SJSA1 (cell line): ENCODE measurements at regions not wholly inside any gene's neighbourhood (a gene's known extent, or its start where the extent isn't known, plus 50 kb on each side); places are given as distances from the start of the nearest gene placed in this dataset.
"Not testable (repeated sequence)": the region's sequence is repeated elsewhere in the genome, so short reads cannot be mapped to it uniquely, and the experiment has no call there.

Experiments used
- DNase-seq, 2 experiments: peaks; one replicate each; pipeline ENCODE4 v3.0.0-alpha.2; 2015 to 2020; ENCODE audit warnings: low spot score in 2 of 2, low read depth in 1 of 2
- H3K27ac ChIP-seq: fragments of 250-450 bp; sonication (Bioruptor Pico); 2 replicates; pipeline ENCODE4 v1.5.1; 2020; ENCODE audit warnings: mild to moderate bottlenecking, moderate library complexity
- H3K27me3 ChIP-seq: fragments of 250-450 bp; sonication (Bioruptor Pico); replicated peaks from 2 replicates; pipeline ENCODE4 v1.5.1; 2020; ENCODE audit warnings: mild to moderate bottlenecking, moderate library complexity
- H3K36me3 ChIP-seq: fragments of 250-450 bp; sonication (Bioruptor Pico); 2 replicates; pipeline ENCODE4 v1.5.1; 2020; ENCODE audit warnings: mild to moderate bottlenecking
- H3K4me1 ChIP-seq: fragments of 250-450 bp; sonication (Bioruptor Pico); replicated peaks from 2 replicates; pipeline ENCODE4 v1.6.1; 2021; ENCODE audit warnings: mild to moderate bottlenecking
- H3K4me3 ChIP-seq: fragments of 250-450 bp; sonication (Bioruptor Pico); 2 replicates; pipeline ENCODE4 v1.5.1; 2020; ENCODE audit warnings: mild to moderate bottlenecking
- H3K9me3 ChIP-seq: fragments of 250-450 bp; sonication (Bioruptor Pico); replicated peaks from 2 replicates; pipeline ENCODE4 v1.5.1; 2020; ENCODE audit warnings: mild to moderate bottlenecking

DNA sequence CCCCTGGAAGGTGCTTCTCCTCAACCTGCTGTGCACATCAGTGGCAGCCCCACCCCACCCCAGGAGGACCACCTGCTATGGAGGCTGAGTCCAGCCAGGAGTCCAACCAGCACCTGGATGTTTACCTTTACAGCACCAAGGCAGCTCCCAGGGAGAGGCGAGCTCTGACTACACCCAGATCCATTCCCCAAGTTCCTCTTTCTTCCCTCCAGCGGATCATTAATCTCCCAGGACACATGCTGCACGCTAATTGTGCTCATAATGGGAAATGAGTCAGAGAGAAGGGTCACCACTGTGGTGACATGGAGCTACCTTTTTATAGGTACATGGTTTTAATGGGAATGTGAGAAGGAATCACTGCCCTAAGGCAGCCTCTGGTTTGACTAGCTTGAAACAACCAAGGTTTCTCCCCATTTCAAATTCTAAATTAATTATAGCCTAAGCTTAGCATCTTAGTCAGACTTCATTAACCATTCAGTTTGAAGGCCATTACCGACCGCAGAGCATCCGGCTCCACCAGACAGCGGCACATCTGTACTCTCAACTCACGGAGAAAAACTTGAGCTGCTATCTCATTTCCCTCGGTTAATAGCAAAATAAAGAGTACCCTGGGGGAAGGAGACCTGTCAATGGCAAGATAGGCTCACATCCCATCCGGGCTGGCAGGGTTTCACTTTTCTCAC, 173.1 kb upstream of the GALNT2 start:
- Histone ChIP-seq H3K9me3 (no peaks in the 10 kb centered on the region), H3K36me3 (no peaks in the 10 kb centered on the region), H3K4me1 (no peaks in the 10 kb centered on the region), H3K27ac (no peak overlapping the region), H3K27me3 (no peaks in the 10 kb centered on the region), H3K4me3 (no peak overlapping the region)
- DNase-seq = no peak

DNA sequence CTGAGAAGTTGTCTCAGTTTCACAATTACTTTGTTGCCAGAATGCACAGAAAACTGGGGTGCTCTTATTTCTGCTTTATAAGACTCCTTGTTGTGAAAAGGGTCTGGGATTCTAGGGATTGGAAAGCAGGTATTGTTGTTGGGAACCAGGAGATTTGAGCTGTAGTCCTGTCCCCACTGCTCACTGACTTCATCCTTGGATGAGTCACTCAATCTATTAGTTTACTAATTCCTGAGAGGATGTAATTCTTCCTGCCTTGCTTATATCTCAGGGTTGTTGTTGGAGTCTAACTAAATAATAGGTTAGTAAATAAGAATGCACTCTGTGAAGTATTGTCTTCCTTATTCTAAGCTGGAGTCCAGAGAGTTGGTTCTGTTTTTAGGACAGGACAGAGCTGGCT, 172.5 kb upstream of the GALNT2 start:
- Histone ChIP-seq H3K9me3 (no peaks in the 10 kb centered on the region), H3K27me3 (no peaks in the 10 kb centered on the region), H3K27ac (no peak overlapping the region), H3K36me3 (no peaks in the 10 kb centered on the region), H3K4me3 (no peak overlapping the region), H3K4me1 (no peaks in the 10 kb centered on the region)
- DNase-seq = no peak

DNA sequence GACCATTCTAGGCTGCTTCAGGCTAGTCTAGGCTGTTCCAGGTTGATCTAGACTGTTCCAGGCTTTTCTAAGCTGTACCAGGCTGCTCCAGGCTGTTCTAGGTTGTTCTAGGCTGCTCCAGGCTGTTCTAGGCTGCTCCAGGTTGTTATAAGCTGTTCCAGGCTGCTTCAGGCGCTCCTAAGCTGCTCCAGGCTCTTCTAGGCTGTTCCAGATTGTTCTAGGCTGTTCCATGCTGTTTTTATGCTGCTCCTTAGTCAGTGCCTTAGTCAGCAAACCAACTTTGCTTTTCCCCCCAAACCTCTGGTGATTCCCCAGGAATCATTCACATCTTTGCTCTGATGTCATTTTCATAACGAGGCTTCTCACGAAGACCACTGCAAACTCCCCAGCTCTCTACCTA, 171.4 kb upstream of the GALNT2 start:
- no peaks in the 10 kb centered on the region for H3K9me3 ChIP-seq
- H3K27ac ChIP-seq = no peak overlapping the region
- no peaks in the 10 kb centered on the region for H3K36me3 ChIP-seq
- H3K4me1 ChIP-seq = no peaks in the 10 kb centered on the region
- H3K4me3 ChIP-seq = no peak overlapping the region
- H3K27me3 ChIP-seq = no peaks in the 10 kb centered on the region
- no peak for DNase-seq

DNA sequence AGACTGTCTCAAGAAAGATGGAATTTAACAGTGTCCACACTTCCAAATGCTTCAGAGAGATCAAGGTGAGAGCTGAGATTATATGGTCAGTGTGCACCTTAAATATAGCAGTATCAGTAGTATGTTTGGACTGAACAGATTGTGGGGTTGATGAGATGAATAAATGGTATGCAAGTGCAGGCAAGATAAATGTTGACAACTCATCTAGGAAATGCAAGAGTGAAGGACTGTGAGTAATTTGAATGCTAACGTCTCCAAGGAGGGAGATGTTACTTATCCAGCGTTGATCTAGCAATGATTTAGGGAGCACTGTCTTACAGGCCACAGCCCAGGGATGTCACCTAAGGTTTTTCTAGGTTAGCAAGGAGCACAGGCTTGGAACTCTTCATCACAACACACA, 170.7 kb upstream of the GALNT2 start:
- DNase-seq = no peak
- no peak overlapping the region for H3K4me3 ChIP-seq
- no peak overlapping the region for H3K27ac ChIP-seq
- no peaks in the 10 kb centered on the region for H3K4me1 ChIP-seq
- no peaks in the 10 kb centered on the region for H3K9me3 ChIP-seq
- no peaks in the 10 kb centered on the region for H3K36me3 ChIP-seq
- H3K27me3 ChIP-seq = no peaks in the 10 kb centered on the region

DNA sequence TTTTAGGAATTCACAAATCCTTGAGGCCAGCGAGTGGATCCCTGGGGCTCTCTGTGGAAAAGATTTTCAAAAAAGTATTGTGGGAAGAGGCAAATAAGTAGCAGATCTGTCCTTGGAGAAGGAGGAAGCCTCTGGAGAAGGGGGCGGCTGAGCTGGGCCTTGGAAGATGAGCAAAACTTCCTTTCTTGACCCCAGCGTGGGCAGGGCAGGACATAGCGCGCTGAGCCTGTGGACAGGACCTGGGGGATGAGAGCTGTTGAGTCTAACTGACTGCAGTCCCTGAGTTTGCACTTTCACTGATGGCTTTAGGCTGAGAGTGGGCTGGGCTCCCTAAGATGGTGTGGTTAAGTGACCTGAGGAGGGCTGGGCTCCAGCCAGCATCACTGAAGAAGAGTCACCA, 170.2 kb upstream of the GALNT2 start:
- H3K36me3 ChIP-seq = no peaks in the 10 kb centered on the region
- H3K9me3 ChIP-seq = no peaks in the 10 kb centered on the region
- no peak for DNase-seq
- H3K27ac ChIP-seq = no peak overlapping the region
- no peaks in the 10 kb centered on the region for H3K27me3 ChIP-seq
- H3K4me3 ChIP-seq = no peak overlapping the region
- no peaks in the 10 kb centered on the region for H3K4me1 ChIP-seq

DNA sequence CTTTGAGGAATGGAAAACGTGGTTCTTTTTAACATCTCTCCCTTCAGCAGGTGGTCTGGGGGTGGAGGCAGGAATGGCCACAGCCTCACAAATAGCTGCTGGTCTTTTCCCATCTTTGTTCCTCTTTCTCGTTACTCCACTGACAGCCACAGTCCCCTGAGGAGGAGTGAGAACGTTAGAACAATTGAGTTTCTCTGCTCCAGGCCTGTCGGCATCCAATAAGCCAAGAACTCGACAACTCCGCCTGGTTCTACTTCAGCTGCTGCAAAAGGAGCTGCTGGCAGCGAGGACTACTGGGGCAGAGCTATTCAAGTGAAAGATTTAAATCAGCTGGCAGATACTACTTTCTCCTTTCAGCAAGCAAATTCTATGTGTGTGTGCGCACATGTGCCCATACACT, 169.5 kb upstream of the GALNT2 start:
- DNase-seq = no peak
- H3K9me3 ChIP-seq = no peaks in the 10 kb centered on the region

DNA sequence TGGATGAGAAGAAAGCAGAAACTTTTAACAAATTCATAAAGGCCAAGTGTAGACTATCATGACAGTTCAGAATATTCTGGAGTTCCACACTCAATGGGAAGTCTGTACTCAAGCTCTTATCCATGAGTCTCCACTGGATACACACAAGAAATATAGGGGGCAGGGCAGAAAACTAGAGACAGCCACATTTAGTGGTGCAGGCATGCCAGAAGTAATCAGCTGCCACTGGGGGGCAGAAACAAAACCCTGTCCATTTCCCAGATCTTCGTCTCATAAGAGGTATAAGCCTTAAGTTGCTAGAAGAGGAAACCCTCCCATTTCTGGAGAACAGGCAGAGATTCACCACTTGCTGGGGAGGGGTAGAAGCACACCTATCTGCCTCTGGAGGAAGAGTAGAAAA, 166.8 kb upstream of the GALNT2 start:
- H3K4me3 ChIP-seq = no peak overlapping the region

More for the DNA sequence above, 169.5 kb upstream of the GALNT2 start:
- no peak overlapping the region for H3K27ac ChIP-seq
- no peaks in the 10 kb centered on the region for H3K4me1 ChIP-seq
- no peaks in the 10 kb centered on the region for H3K27me3 ChIP-seq
- no peak overlapping the region for H3K4me3 ChIP-seq
- no peaks in the 10 kb centered on the region for H3K36me3 ChIP-seq

DNA sequence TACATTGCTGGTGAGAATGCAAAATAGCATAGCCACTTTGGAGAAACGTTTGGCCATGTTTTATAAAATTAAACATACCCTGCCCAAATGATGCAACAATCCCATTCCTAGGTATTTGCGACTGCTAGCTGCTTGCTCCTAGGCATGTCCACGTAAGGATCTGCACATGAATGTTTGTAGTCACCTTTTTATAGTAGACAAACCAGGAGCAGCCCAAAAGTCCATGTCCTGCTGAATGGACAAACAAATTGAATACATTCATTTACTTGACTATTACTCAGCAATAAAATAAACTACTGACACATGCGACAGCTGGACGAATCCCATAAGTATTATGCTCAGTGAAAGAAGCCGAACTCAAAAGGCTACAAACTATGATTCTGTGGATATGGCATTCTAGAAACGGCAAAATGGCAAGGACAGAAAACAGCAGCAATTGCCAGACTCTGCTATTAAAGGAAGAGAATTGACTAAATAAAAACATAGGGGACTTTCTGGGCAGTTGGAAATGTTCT, 161.9 kb upstream of the GALNT2 start:
- Histone ChIP-seq H3K27ac (no peak overlapping the region), H3K9me3 (no peaks in the 10 kb centered on the region), H3K4me1 (no peaks in the 10 kb centered on the region), H3K4me3 (no peak overlapping the region), H3K36me3 (no peaks in the 10 kb centered on the region), H3K27me3 (peaks cover 13% of the 10 kb centered on the region; the same call in 1 of the 2 replicates)
- DNase-seq = no peak

More for the DNA sequence above, 166.8 kb upstream of the GALNT2 start:
- no peak for DNase-seq
- Histone ChIP-seq H3K4me1 (no peaks in the 10 kb centered on the region), H3K9me3 (no peaks in the 10 kb centered on the region), H3K27ac (no peak overlapping the region), H3K36me3 (no peaks in the 10 kb centered on the region), H3K27me3 (peaks cover 4% of the 10 kb centered on the region; the same call in 1 of the 2 replicates)

DNA sequence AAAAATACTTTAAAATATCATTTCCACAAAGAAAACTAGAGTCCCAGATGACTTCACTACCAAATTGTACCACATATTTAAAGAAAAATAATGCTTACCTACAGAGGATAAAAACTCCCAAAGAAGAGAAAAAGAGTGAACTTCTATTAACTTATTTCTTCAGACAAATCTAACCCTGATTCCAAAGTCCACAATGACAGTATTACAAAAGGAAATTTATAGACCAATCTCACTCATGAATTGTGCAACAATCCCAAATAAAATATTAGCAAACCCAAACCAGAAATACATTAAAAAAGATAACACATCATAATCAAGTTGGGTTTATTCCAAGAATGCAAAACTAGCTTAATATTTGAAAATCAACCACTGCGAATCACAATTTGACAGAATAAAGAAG, 161.4 kb upstream of the GALNT2 start:
- DNase-seq = no peak
- H3K4me1 ChIP-seq = no peaks in the 10 kb centered on the region
- H3K27ac ChIP-seq = no peak overlapping the region
- H3K27me3 ChIP-seq = peaks cover 13% of the 10 kb centered on the region; the same call in 1 of the 2 replicates
- no peaks in the 10 kb centered on the region for H3K9me3 ChIP-seq
- no peaks in the 10 kb centered on the region for H3K36me3 ChIP-seq
- H3K4me3 ChIP-seq = no peak overlapping the region

DNA sequence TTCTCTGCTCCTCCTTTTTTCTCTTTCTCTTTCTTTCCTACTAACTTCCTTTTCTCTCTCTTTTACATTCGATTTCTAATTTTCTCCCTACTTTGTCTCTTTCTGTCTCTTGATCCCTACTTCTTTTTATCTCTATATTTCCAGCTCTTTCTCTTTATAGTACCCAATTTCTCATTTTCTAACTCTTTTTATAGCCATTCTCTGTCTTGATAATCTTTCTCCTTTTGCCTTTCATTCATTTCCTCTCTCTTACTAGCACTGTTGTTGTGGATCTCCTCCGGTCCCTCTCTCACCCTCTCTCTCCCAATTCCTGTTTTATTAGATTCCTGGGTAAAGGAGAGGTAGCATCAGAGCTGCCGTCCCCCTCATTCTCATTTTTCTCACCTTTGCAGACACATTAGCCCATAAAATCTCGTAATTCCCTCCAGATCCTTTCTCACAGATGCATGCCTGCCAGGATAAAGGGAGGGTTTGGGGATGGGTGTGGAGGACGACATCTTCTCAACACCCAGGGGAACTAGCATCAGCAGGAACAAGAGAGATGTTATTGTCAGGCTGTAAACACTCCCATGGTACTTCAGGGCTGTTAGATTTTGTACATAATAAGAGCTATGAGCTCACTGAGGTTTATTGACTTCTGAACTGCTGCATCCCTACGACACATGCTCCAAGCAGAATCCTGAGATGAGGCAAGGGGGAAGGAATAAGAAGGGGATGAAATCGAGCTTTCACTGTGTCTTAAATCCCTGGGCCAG, 159.0 kb upstream of the GALNT2 start:
- peaks cover 16% of the 10 kb centered on the region; the same call in 1 of the 2 replicates for H3K27me3 ChIP-seq
- no peak overlapping the region for H3K27ac ChIP-seq
- no peaks in the 10 kb centered on the region for H3K9me3 ChIP-seq
- no peaks in the 10 kb centered on the region for H3K4me1 ChIP-seq
- DNase-seq = no peak
- H3K36me3 ChIP-seq = no peaks in the 10 kb centered on the region
- no peak overlapping the region for H3K4me3 ChIP-seq

DNA sequence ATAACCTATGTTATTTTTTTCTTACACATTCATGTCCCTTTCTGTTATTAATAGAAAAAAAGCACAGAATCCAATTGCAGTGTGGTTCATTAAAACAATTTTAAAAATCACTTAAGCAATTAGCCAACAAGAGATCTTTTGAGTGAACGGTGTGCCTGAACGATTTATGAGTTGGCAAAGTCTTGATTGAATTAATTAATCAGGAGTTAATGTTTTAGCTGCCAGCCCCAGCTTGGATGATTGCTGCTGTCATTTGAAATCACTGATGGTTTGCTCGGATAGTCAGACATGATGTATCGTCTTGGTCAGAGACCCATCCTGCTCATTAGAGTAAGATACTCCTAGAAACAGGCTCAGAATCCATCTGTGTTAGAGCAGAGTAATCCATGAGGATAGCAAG, 158.3 kb upstream of the GALNT2 start:
- no peaks in the 10 kb centered on the region for H3K36me3 ChIP-seq
- no peak for DNase-seq
- no peaks in the 10 kb centered on the region for H3K4me1 ChIP-seq
- H3K9me3 ChIP-seq = no peaks in the 10 kb centered on the region
- H3K27ac ChIP-seq = no peak overlapping the region
- no peak overlapping the region for H3K4me3 ChIP-seq
- peaks cover 16% of the 10 kb centered on the region for H3K27me3 ChIP-seq

DNA sequence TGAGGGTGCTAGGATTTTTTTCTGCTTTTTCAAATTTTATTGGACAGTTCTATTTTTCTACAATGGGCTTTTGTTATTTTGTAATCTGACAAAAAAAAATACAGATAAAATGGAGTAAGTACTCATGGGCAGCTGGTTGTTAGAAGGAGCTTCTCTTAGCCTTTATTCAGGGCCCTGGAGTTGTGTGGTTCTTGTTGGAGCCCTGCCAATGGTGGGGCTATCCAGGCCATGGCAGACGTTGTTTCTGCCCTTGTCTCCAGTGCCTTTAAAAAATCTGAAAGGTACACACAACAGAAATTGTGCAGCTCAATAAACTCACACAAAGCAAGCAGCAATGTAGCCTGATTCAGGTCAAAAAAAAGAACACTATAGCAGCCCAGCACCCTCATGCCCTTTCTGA, 153.5 kb upstream of the GALNT2 start:
- Histone ChIP-seq H3K27me3 (peaks cover 9% of the 10 kb centered on the region; the same call in 1 of the 2 replicates), H3K36me3 (no peaks in the 10 kb centered on the region), H3K27ac (no peak overlapping the region), H3K9me3 (no peaks in the 10 kb centered on the region), H3K4me3 (no peak overlapping the region), H3K4me1 (no peaks in the 10 kb centered on the region)
- no peak for DNase-seq

DNA sequence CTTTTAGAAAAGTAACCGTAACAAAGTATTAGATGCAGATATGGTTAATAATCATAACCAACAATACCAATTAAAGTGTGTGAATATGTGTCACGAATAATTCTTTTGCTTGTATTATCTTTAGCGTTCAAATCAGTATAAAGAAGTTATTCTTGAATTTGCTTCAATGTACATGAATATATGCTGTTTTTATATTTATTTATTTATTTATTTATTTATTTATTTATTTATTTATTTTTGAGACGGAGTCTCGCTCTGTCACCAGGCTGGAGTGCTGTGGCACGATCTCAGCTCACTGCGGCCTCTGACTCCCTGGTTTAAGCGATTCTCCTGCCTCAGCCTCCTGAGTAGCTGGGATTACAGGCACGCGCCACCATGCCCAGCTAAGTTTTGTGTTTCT, 147.6 kb upstream of the GALNT2 start:
- H3K9me3 ChIP-seq, H3K4me3 ChIP-seq, H3K36me3 ChIP-seq, DNase-seq, H3K27me3 ChIP-seq, H3K4me1 ChIP-seq, H3K27ac ChIP-seq: not testable (repeated sequence)

DNA sequence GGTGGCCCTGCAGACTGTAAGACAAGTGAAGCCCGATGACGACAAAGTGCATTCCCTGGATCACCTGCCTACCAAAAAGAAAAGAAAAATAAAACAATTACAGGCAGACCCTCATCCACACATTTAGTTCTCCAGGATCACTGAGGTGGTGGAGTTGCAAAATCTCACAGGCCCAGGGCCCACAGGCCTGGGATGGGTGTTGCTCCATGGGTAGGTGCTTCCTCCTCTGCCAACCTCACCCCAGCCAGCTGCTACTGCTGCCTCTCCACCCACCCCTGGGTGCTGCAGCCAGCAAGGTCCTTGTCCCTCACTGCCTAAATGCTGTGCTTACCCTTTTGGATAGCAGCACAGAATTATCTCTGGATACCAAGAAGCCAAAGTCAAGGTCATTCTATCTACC, 146.4 kb upstream of the GALNT2 start:
- H3K27ac ChIP-seq = no peak overlapping the region
- DNase-seq = no peak
- H3K9me3 ChIP-seq = no peaks in the 10 kb centered on the region
- no peaks in the 10 kb centered on the region for H3K4me1 ChIP-seq
- H3K4me3 ChIP-seq = no peak overlapping the region
- no peaks in the 10 kb centered on the region for H3K36me3 ChIP-seq
- H3K27me3 ChIP-seq = no peaks in the 10 kb centered on the region
